RPMI8226 (cell line): ENCODE measurements at regions not wholly inside any gene's neighbourhood (a gene's known extent, or its start where the extent isn't known, plus 50 kb on each side); places are given as distances from the start of the nearest gene placed in this dataset.
"Not testable (repeated sequence)": the region's sequence is repeated elsewhere in the genome, so short reads cannot be mapped to it uniquely, and the experiment has no call there.

ENCODE experiments used
- DNase-seq: peaks from one replicate; pipeline ENCODE4 v3.0.0-alpha.2; 2015

GRCh38 chr5:110812639-110813038, 73.8 kb downstream of the SLC25A46 start:
- DNase-seq = no peak

- DNase-seq = no peak
Observed at GRCh38 chr5:110815916-110816605, 77.3 kb downstream of the SLC25A46 start.

GRCh38 chr5:110817459-110817858, 78.7 kb downstream of the SLC25A46 start:
- DNase-seq = no peak

- no peak for DNase-seq
Observed at GRCh38 chr5:110823571-110823970, 84.8 kb downstream of the SLC25A46 start.

- no peak for DNase-seq
Observed at GRCh38 chr5:110824936-110825441, 86.2 kb downstream of the SLC25A46 start.

GRCh38 chr5:110832683-110833082, 93.9 kb downstream of the SLC25A46 start:
- no peak for DNase-seq

GRCh38 chr5:110834933-110835332, 96.1 kb downstream of the SLC25A46 start:
- DNase-seq = not testable (repeated sequence)

GRCh38 chr5:110836851-110837250, 98.0 kb downstream of the SLC25A46 start:
- no peak for DNase-seq

GRCh38 chr5:110838357-110838756, 99.5 kb downstream of the SLC25A46 start:
- DNase-seq = not testable (repeated sequence)

GRCh38 chr5:110838961-110839360, 100.2 kb downstream of the SLC25A46 start:
- DNase-seq = no peak

- DNase-seq = no peak
Observed at GRCh38 chr5:110840347-110840960, 101.6 kb downstream of the SLC25A46 start.

GRCh38 chr5:110841137-110841536, 102.3 kb downstream of the SLC25A46 start:
- DNase-seq = no peak

GRCh38 chr5:110842948-110843347, 104.1 kb downstream of the SLC25A46 start:
- no peak for DNase-seq

GRCh38 chr5:110844251-110844650, 105.4 kb downstream of the SLC25A46 start:
- DNase-seq = no peak

- no peak for DNase-seq
Observed at GRCh38 chr5:110846398-110847001, 107.7 kb downstream of the SLC25A46 start.

- DNase-seq = no peak
Observed at GRCh38 chr5:110851357-110851756, 112.5 kb downstream of the SLC25A46 start.

- DNase-seq = no peak
Observed at GRCh38 chr5:110852053-110852452, 113.2 kb downstream of the SLC25A46 start.

GRCh38 chr5:110852541-110852940, 113.7 kb downstream of the SLC25A46 start:
- no peak for DNase-seq

- DNase-seq = no peak
Observed at GRCh38 chr5:110853267-110853666, 114.5 kb downstream of the SLC25A46 start.

GRCh38 chr5:110854200-110854599, 115.4 kb downstream of the SLC25A46 start:
- DNase-seq = no peak

- DNase-seq = no peak
Observed at GRCh38 chr5:110855961-110856360, 117.2 kb downstream of the SLC25A46 start.

- DNase-seq = peak; percentile 56
Observed at GRCh38 chr5:110865400-110866094, 126.7 kb downstream of the SLC25A46 start.

- no peak for DNase-seq
Observed at GRCh38 chr5:110869927-110870326, 131.1 kb downstream of the SLC25A46 start.
